ENCODE measurements at regions not wholly inside any gene's neighbourhood (a gene's known extent, or its start where the extent isn't known, plus 50 kb on each side); places are given as distances from the start of the nearest gene placed in this dataset.
A peak's percentile ranks its signal among the peaks of the same experiment; 100 is the strongest.

DNA sequence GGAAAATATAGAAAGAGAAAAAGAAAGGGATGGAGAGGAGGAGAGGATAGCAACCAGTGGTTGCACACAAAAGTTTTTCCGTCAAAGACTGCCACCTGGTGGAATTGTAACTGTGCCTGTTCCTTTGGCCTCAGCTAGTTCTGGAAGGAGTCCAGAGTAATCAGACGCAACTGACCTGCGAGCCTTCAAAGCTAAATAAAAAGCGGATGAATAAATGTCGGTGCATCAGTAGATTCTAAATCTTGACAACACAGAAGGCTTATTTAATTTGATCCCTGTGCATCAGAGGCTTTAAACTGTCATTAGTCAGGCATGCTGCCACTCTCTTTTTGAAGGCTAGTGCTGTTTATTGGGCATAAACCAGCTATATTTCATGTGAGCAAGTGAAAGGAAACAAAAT lies 132.9 kb upstream of the ACO1 start:
- Histone ChIP-seq H2BK120ac (ENCODE audit: insufficient read depth, low read length, poor library complexity) (no peak overlapping the region), H3K9me3 (ENCODE audit: insufficient read depth, low read depth, low read length) (no peaks in the 10 kb centered on the region), H3K79me1 (ENCODE audit: low read length) (no peaks in the 10 kb centered on the region), H4K8ac (ENCODE audit: low read depth, low read length) (no peak overlapping the region), H3K27ac (ENCODE audit: low read depth, low read length) (no peak overlapping the region), H3K23ac (ENCODE audit: low read length) (no peak overlapping the region), H3K14ac (ENCODE audit: low read length) (no peak overlapping the region), H3K27me3 (ENCODE audit: insufficient read depth, low read length) (no peaks in the 10 kb centered on the region), H3K4me1 (ENCODE audit: control insufficient read depth in 1 of 2, insufficient read depth in 2 of 2, low read length in 2 of 2) (peaks cover 0 to 2% of the 10 kb centered on the region in 2 experiments), H2AK5ac (ENCODE audit: low read length) (no peak overlapping the region), H3K79me2 (ENCODE audit: control insufficient read depth, insufficient read depth, low read length, poor library complexity) (no peaks in the 10 kb centered on the region), H3K4ac (ENCODE audit: low read depth, low read length) (no peak overlapping the region), H3K18ac (ENCODE audit: low read length) (no peak overlapping the region), H2AFZ (ENCODE audit: insufficient read depth, low read length, poor library complexity) (no peak overlapping the region), H2BK12ac (ENCODE audit: low read length) (no peak overlapping the region), H3K4me3 (ENCODE audit: low read depth, low read length) (no peak overlapping the region), H2BK5ac (ENCODE audit: low read depth, low read length, poor library complexity) (no peak overlapping the region), H3K4me2 (ENCODE audit: low read length) (no peak overlapping the region), H3K9ac (ENCODE audit: low read length) (no peak overlapping the region), H4K91ac (ENCODE audit: low read depth, low read length) (no peak overlapping the region), H3K36me3 (ENCODE audit: control insufficient read depth in 1 of 2, insufficient read depth in 2 of 2, low read length in 2 of 2) (no peaks in the 10 kb centered on the region), H4K12ac (ENCODE audit: low read depth, low read length) (no peak overlapping the region)
- WGBS (ENCODE audit: extremely low coverage, insufficient coverage, insufficient read length) = no CpG with 5 or more reads among the region's 5 CpGs
- peak; percentile 44 to 78 for DNase-seq

DNA sequence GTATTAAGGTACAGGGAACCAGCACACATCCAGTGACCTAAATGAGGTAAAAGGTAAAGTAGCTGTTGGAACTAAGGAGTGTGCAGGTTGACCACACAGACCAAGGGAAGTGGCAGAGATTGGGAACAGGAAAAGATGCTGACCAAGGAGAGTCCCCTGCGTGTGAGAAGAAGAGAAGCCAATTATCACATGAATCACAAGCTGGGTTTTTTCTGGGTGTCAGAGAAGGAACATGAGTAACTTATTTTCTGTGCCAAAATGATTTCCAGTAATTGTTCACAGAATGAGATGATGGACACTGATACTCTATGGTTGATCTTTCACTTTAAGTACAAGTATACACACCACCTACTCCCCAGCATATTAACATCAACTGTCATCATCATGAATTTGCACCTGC lies 130.7 kb upstream of the ACO1 start:
- no CpG with 5 or more reads among the region's 1 CpG for WGBS (ENCODE audit: extremely low coverage, insufficient coverage, insufficient read length)
- H3K27me3 ChIP-seq (ENCODE audit: insufficient read depth, low read length) = no peaks in the 10 kb centered on the region

DNA sequence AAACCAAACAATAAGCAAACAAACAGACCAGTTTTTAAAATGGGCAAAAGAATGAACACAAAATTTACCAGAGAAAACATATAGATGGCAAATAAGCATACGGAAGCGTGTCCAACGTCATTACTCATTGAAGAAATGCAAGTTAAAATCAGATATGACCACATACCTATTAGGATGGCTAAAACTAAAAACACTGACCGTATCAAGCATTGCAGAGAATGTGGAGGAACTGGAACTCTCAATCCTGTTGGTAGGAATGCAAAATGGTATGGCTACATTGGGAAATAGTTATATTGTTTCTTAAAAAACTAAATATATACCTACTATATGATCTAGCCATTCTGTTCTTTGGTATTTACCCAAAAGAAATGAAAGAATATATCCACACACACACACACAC lies 129.4 kb upstream of the ACO1 start:
- Histone ChIP-seq H3K23ac (ENCODE audit: low read length) (no peak overlapping the region), H2BK120ac (ENCODE audit: insufficient read depth, low read length, poor library complexity) (no peak overlapping the region), H3K4me3 (ENCODE audit: low read depth, low read length) (no peak overlapping the region), H3K79me2 (ENCODE audit: control insufficient read depth, insufficient read depth, low read length, poor library complexity) (no peaks in the 10 kb centered on the region), H4K12ac (ENCODE audit: low read depth, low read length) (no peak overlapping the region), H3K4me2 (ENCODE audit: low read length) (no peak overlapping the region), H3K9me3 (ENCODE audit: insufficient read depth, low read depth, low read length) (no peaks in the 10 kb centered on the region), H2AFZ (ENCODE audit: insufficient read depth, low read length, poor library complexity) (no peak overlapping the region), H2BK12ac (ENCODE audit: low read length) (no peak overlapping the region), H3K4ac (ENCODE audit: low read depth, low read length) (no peak overlapping the region), H3K27me3 (ENCODE audit: insufficient read depth, low read length) (no peaks in the 10 kb centered on the region), H3K9ac (ENCODE audit: low read length) (no peak overlapping the region), H3K79me1 (ENCODE audit: low read length) (no peaks in the 10 kb centered on the region), H4K8ac (ENCODE audit: low read depth, low read length) (no peak overlapping the region), H2BK5ac (ENCODE audit: low read depth, low read length, poor library complexity) (no peak overlapping the region), H3K4me1 (ENCODE audit: control insufficient read depth in 1 of 2, insufficient read depth in 2 of 2, low read length in 2 of 2) (peaks cover 0 to 2% of the 10 kb centered on the region in 2 experiments), H3K36me3 (ENCODE audit: control insufficient read depth in 1 of 2, insufficient read depth in 2 of 2, low read length in 2 of 2) (no peaks in the 10 kb centered on the region), H3K27ac (ENCODE audit: low read depth, low read length) (no peak overlapping the region), H3K14ac (ENCODE audit: low read length) (no peak overlapping the region), H4K91ac (ENCODE audit: low read depth, low read length) (no peak overlapping the region), H3K18ac (ENCODE audit: low read length) (no peak overlapping the region), H2AK5ac (ENCODE audit: low read length) (no peak overlapping the region)
- no CpG with 5 or more reads among the region's 4 CpGs for WGBS (ENCODE audit: extremely low coverage, insufficient coverage, insufficient read length)
- peak; percentile 59 to 93 for DNase-seq

More for the DNA sequence above, 130.7 kb upstream of the ACO1 start:
- Histone ChIP-seq H3K36me3 (ENCODE audit: control insufficient read depth in 1 of 2, insufficient read depth in 2 of 2, low read length in 2 of 2) (no peaks in the 10 kb centered on the region), H2AFZ (ENCODE audit: insufficient read depth, low read length, poor library complexity) (no peak overlapping the region), H3K79me2 (ENCODE audit: control insufficient read depth, insufficient read depth, low read length, poor library complexity) (no peaks in the 10 kb centered on the region), H4K91ac (ENCODE audit: low read depth, low read length) (no peak overlapping the region), H3K9me3 (ENCODE audit: insufficient read depth, low read depth, low read length) (no peaks in the 10 kb centered on the region), H2BK12ac (ENCODE audit: low read length) (no peak overlapping the region), H3K14ac (ENCODE audit: low read length) (no peak overlapping the region), H3K9ac (ENCODE audit: low read length) (no peak overlapping the region), H3K4me3 (ENCODE audit: low read depth, low read length) (no peak overlapping the region), H3K23ac (ENCODE audit: low read length) (no peak overlapping the region), H2BK5ac (ENCODE audit: low read depth, low read length, poor library complexity) (no peak overlapping the region), H2BK120ac (ENCODE audit: insufficient read depth, low read length, poor library complexity) (no peak overlapping the region), H3K27ac (ENCODE audit: low read depth, low read length) (no peak overlapping the region), H4K8ac (ENCODE audit: low read depth, low read length) (no peak overlapping the region), H4K12ac (ENCODE audit: low read depth, low read length) (no peak overlapping the region), H3K4ac (ENCODE audit: low read depth, low read length) (no peak overlapping the region), H2AK5ac (ENCODE audit: low read length) (no peak overlapping the region), H3K4me1 (ENCODE audit: control insufficient read depth in 1 of 2, insufficient read depth in 2 of 2, low read length in 2 of 2) (peaks cover 0 to 2% of the 10 kb centered on the region in 2 experiments), H3K4me2 (ENCODE audit: low read length) (no peak overlapping the region), H3K18ac (ENCODE audit: low read length) (no peak overlapping the region), H3K79me1 (ENCODE audit: low read length) (no peaks in the 10 kb centered on the region)
- DNase-seq = no peak

DNA sequence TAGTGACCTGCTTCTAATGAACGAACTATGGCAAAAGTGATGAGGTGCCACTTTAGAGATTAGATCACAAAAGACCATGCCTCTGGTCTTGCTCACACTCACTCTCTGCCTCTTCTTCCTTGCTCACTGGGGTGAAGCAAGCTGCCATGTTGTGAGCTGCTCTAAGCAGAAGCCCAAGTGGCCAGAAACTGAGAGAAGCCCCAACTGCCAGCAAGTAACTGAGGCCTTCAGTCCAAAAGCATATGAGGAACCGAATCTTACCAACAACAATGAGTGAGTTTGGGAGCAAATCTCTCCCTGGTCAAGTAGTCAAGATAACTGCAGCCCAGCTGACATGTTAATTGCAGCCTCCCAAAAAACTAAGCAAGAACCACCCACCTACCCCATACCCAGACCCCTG lies 126.0 kb upstream of the ACO1 start:
- H2AK5ac ChIP-seq (ENCODE audit: low read length) = no peak overlapping the region
- no peak overlapping the region for H2BK5ac ChIP-seq (ENCODE audit: low read depth, low read length, poor library complexity)
- H4K8ac ChIP-seq (ENCODE audit: low read depth, low read length) = no peak overlapping the region
- no peak overlapping the region for H4K12ac ChIP-seq (ENCODE audit: low read depth, low read length)
- no peak overlapping the region for H4K91ac ChIP-seq (ENCODE audit: low read depth, low read length)
- no peak overlapping the region for H2BK120ac ChIP-seq (ENCODE audit: insufficient read depth, low read length, poor library complexity)
- no peaks in the 10 kb centered on the region for H3K36me3 ChIP-seq (ENCODE audit: control insufficient read depth in 1 of 2, insufficient read depth in 2 of 2, low read length in 2 of 2)
- H2AFZ ChIP-seq (ENCODE audit: insufficient read depth, low read length, poor library complexity) = no peak overlapping the region
- no peak overlapping the region for H3K4me3 ChIP-seq (ENCODE audit: low read depth, low read length)
- no peak overlapping the region for H3K18ac ChIP-seq (ENCODE audit: low read length)
- no peak overlapping the region for H3K27ac ChIP-seq (ENCODE audit: low read depth, low read length)
- WGBS (ENCODE audit: extremely low coverage, insufficient coverage, insufficient read length) = no CpG with 5 or more reads among the region's 2 CpGs
- H3K4me1 ChIP-seq (ENCODE audit: control insufficient read depth in 1 of 2, insufficient read depth in 2 of 2, low read length in 2 of 2) = peaks cover 0 to 2% of the 10 kb centered on the region in 2 experiments
- no peaks in the 10 kb centered on the region for H3K79me1 ChIP-seq (ENCODE audit: low read length)
- no peak for DNase-seq
- H3K79me2 ChIP-seq (ENCODE audit: control insufficient read depth, insufficient read depth, low read length, poor library complexity) = no peaks in the 10 kb centered on the region
- no peak overlapping the region for H2BK12ac ChIP-seq (ENCODE audit: low read length)
- H3K14ac ChIP-seq (ENCODE audit: low read length) = no peak overlapping the region
- H3K9me3 ChIP-seq (ENCODE audit: insufficient read depth, low read depth, low read length) = no peaks in the 10 kb centered on the region
- H3K27me3 ChIP-seq (ENCODE audit: insufficient read depth, low read length) = no peaks in the 10 kb centered on the region
- no peak overlapping the region for H3K9ac ChIP-seq (ENCODE audit: low read length)
- H3K4ac ChIP-seq (ENCODE audit: low read depth, low read length) = no peak overlapping the region
- no peak overlapping the region for H3K4me2 ChIP-seq (ENCODE audit: low read length)
- H3K23ac ChIP-seq (ENCODE audit: low read length) = no peak overlapping the region
